ENCODE measurements at regions not wholly inside any gene's neighbourhood (a gene's known extent, or its start where the extent isn't known, plus 50 kb on each side); places are given as distances from the start of the nearest gene placed in this dataset.

- no peaks in the 10 kb centered on the region for H3K27me3 ChIP-seq (ENCODE audit: control insufficient read depth in 4 of 4, insufficient read depth in 4 of 4, low read length in 3 of 4)
- no peak for DNase-seq (ENCODE audit: low spot score)
- H3K9ac ChIP-seq (ENCODE audit: low read depth in 1 of 2, low read length in 2 of 2): no peak overlapping the region
- H3K4me1 ChIP-seq (ENCODE audit: control insufficient read depth in 4 of 4, insufficient read depth in 4 of 4, low read length in 3 of 4): no peaks in the 10 kb centered on the region
- H3K36me3 ChIP-seq (ENCODE audit: control insufficient read depth in 4 of 4, insufficient read depth in 3 of 4, low read depth in 1 of 4, low read length in 3 of 4): no peaks in the 10 kb centered on the region
- TF ChIP-seq HNF4G (IDR thresholded peaks at IDR 0.05) (no peak), TAF1 (conservative IDR thresholded peaks at IDR 0.05) (no peak), RXRA (IDR thresholded peaks at IDR 0.05) (no peak), JUND (IDR thresholded peaks at IDR 0.05) (no peak), CTCF (IDR thresholded peaks at IDR 0.05; ENCODE audit: low read depth, low read length, missing input control) (no peak), NR2F2 (IDR thresholded peaks at IDR 0.05) (no peak), FOXA1 (IDR thresholded peaks at IDR 0.05) (no peak), ATF3 (IDR thresholded peaks at IDR 0.05) (no peak), YY1 (IDR thresholded peaks at IDR 0.05) (no peak), SP1 (IDR thresholded peaks at IDR 0.05) (no peak), REST (IDR thresholded peaks at IDR 0.05) (no peak), ZBTB33 (IDR thresholded peaks at IDR 0.05) (no peak), HNF4A (conservative IDR thresholded peaks at IDR 0.05) (no peak), EGR1 (IDR thresholded peaks at IDR 0.05; ENCODE audit: low read depth in 2 of 2) (no peak), FOXA2 (IDR thresholded peaks at IDR 0.05) (no peak), MAX (IDR thresholded peaks at IDR 0.05) (no peak), GABPA (IDR thresholded peaks at IDR 0.05 in 1 of 2, conservative IDR thresholded peaks at IDR 0.05 in 1 of 2) (no peak), RAD21 (IDR thresholded peaks at IDR 0.05) (no peak)
- no peak overlapping the region for H3K27ac ChIP-seq (ENCODE audit: low read depth in 1 of 2, low read length in 2 of 2)
- no peaks in the 10 kb centered on the region for H3K9me3 ChIP-seq (ENCODE audit: control insufficient read depth in 4 of 4, low read length in 3 of 4)
- no peak overlapping the region for H3K4me3 ChIP-seq (ENCODE audit: low read depth in 1 of 3, low read length in 3 of 3)
- WGBS: 67% methylated on average over 2 of the region's 2 CpGs
Observed at GRCh38 chr5:166200532-166200931, 2090.9 kb upstream of the WWC1 start.

All from liver (tissue), 8 donors.